T1000 (cell line): ENCODE measurements at regions not wholly inside any gene's neighbourhood (a gene's known extent, or its start where the extent isn't known, plus 50 kb on each side); places are given as distances from the start of the nearest gene placed in this dataset.
A peak's percentile ranks its signal among the peaks of the same experiment; 100 is the strongest.
"Not testable (repeated sequence)": the region's sequence is repeated elsewhere in the genome, so short reads cannot be mapped to it uniquely, and the experiment has no call there.

Experiments
- DNase-seq: peaks from one replicate; lab custom pipeline; 2025; ENCODE audit warnings: mixed read lengths; lab: John Stamatoyannopoulos, UW

DNA sequence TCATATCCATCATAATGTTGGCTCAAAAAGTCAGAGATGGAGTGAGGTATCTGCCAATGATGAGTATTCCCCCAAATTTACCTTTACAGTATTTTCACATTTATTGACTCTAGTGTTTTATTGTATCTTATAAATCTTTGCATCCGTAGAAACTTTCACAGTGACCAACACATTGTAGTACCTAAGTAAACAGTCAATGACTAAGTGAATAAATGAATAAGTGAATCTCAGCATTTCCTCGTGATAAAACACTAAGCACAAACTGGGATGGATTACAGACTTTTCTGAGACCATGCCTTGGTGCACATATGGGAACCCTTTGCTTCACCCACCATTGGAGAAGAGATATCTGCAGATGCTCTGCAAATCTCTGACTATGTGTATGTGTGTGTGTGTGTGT lies 429.9 kb downstream of the NR4A2 start:
- DNase-seq: no peak

DNA sequence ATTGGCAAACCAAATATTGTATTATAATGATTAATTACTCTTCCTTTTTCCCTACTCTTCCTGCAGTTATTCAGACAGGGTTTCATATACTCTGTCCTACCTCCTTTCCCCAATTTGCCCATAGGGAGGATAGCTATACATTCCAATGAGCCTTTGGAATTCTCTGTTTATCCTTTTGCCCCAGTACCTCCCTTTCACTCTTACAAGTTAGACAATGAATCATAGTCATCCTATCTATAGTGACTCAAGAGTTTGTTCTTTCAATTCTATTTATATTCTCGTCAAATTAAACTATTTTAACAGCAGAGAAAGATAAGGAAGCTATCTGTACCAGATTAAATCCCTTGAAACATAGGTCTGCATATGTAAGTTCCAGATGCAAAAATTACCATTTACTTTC lies 437.5 kb downstream of the NR4A2 start:
- no peak for DNase-seq

DNA sequence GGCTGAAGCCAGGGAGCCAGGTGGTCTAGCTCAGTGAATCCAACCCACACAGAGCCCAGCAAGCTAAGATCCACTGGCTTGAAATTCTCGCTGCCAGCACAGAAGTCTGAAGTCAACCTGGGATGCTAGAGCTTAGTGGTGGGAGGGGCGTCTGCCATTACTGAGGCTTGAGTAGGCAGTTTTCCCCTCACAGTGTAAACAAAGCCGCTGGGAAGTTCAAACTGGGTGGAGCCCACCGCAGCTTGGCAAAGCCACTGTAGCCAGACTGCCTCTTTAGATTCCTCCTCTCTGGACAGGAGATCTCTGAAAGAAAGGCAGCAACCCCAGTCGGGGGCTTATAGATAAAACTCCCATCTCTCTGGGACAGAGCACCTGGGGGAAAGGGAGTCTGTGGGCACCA lies 452.1 kb downstream of the NR4A2 start:
- not testable (repeated sequence) for DNase-seq

DNA sequence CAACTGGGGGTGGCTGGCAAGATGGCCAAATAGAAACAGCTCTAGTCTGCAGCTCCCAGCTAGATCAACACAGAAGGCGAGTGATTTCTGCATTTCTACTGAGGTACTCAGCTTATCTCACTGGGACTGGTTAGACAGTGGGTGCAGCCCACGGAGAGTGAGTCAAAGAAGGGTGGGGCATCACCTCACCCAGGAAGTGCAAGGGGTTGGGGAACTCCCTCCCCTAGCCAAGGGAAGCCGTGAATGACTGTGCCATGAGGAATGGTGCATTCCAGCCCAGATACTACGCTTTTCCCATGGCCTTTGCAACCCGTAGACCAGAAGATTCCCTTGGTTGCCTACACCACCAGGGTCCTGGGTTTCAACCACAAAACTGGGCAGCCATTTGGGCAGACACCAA lies 452.6 kb downstream of the NR4A2 start:
- DNase-seq: peak; percentile 28

DNA sequence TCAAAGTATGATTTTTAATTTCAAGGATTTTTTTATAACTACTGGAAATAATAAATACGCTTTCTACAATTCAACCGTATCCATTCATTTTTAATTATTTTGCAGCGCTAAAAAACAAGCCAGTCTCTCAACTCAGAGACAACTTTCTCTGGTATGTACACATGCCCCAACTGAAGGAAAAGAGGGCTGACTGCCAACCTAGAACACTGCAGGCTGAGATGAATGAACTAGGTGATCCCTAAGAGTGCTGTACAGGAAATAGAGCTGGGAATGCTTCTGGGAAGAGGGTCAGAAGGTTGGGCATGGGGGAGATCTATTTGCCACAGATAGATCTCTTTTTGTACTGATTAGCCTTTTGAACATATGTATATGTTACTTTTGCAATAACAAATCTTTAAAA lies 460.1 kb downstream of the NR4A2 start:
- DNase-seq: no peak

DNA sequence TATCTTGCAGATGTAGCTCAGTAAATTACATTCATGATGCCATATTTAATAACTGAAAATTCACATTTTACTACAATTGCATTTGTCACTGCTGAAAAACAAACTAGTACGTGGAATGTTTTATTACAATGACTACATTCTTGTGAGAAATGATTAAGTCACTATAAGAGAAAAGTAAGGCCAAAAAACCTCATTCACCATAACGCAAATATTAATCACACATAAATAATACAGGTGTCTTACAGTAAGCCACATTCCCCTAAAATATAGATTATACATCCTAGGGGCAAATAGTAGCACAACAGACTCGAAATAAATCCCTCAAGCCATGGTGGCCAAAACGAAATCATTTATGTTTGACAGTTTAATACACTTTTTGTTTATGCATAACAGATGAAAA lies 460.6 kb downstream of the NR4A2 start:
- no peak for DNase-seq

DNA sequence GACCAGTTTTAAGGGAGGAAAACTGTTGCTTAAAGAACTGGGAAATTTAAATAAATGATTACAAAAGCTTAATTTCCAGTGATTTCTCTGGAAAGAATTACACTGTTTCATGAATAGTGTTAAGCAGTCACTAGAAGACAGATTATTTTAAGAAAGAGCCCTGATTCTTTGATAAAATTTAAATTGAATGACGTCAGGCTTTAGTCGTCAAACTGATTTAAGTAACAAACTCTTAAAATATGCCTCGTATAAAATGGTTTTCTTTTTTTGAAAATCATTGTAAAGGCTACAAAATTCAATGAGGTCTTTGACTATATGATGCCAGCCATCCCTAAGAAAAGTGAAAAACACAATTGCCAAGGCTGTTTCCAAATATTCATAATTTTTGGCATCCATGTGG lies 465.0 kb downstream of the NR4A2 start:
- no peak for DNase-seq

DNA sequence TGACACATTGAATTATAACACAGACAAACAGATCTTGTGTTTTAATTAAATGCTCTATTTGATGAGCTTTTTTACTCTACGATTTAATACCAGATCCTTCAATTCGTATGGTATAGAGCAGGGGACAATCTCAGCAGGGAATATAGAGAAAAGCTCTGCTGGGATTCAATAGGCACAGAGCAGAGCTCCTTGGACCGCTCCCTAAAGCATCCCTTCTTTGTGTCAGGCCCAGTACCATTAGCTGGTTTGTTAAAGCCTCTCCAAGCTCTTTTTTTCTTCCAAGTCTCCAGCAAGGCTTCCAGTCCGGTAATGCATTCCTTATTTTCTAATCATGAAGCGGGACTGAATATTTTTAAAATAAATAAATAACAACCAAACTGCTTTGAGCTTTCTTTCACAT lies 466.0 kb downstream of the NR4A2 start:
- DNase-seq: no peak

DNA sequence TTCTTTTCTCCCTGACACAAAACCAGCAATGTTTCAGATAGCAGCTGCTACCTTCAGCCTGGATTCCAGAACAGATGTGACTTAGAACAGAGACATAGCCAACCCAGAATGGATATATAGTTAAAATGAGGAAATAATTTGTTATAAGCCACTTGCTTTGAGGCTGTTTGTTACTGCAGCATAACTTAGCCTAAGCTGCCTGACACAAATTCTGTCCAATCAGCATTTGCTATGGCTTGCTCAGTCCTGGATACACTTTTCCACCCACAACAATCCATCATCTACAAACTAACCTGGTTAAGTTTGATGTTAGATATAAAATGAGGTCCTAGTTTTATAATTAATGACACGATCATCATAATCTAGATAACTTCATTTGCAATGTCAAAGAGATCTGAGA lies 480.4 kb downstream of the NR4A2 start:
- no peak for DNase-seq

DNA sequence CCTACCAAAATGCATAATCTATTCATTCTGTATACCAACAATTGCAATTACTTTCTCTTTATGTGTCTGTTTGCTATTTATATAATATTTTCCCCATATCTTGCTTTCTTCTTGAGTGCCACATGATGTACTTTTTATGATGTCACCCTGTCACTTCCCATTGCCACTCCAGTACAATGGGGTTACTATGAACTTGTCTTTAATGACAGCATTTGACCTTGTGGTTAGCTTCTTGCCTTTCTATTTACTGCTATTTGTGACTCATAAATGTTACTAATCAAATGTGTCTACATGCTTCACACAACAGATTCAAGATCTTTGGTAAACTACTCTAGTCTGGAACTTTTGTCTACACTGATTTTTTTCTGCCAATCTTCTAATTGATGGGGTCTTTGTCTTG lies 486.3 kb downstream of the NR4A2 start:
- no peak for DNase-seq

DNA sequence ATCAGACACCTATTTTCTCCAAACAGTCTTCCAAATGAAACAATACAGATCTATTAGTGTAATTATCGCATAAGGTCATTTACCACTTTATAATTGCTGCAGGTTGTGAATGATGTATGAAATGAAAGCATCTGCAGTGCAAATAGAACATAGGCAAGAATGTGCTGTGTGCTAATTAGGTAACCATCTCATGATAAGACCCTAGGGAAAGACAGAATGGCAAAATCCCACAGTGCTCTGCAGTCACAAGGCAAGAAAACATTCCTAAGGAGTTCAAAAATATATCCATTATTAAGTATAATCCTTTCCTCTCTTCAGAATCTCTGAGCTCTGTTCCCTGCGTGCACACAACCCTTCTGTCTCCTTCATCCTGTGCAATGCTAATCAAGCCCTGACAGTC lies 488.1 kb downstream of the NR4A2 start:
- DNase-seq: no peak

DNA sequence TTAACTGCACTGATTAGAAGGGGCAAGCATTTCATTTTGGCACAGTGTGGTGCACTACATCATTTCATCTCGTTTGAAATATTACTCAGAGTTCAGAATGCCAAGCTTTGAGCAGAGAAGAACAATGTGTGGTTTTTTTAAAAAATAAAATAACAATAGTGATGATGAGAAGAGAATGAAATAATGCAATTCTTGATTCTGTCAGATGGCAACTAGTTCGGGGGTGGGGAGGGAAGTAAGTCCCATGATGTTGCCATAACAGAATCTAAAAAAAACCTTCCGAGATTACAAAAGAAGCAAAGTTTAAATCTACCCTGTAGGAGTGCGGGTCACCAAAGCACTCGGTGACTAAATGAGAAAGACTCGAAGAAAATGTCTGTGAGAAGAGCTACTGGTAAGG lies 490.4 kb downstream of the NR4A2 start:
- DNase-seq: no peak

DNA sequence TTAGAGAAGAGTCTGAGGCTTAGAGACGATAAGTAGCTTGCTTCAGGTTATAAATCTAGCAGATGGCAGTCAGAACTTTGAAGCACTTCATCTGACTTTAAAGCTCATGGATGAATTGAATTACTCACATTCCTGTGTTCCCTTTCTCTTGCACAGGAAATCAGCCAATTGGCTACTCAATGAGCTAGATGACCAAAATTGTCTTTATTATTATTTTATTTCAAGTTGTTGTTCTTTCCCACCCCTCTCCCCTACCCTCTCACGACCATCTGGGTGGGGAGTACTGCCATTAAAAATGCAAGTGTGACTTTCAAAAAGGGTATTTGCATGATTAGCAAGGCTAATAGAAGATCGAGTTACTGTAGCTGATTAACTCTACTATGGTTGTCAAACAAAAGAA lies 491.1 kb downstream of the NR4A2 start:
- no peak for DNase-seq

DNA sequence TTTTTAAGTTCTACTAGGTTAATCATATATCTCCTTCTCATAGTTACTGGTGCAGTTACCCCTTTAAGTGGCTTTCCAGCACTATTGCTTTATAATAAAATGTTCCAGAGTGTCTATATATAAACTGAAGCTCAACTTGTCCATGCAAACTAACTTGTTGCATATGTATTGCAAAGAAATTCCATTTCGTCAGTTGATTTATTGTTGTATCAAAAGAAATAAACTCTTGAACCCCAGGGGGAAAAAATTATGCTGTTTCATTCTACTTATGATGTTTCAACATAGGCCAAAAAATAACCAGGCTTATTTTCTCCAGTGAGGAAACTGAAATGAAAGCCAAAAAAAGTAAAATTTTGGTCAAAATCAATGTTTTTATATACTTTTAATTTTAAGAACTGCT lies 491.9 kb downstream of the NR4A2 start:
- no peak for DNase-seq

DNA sequence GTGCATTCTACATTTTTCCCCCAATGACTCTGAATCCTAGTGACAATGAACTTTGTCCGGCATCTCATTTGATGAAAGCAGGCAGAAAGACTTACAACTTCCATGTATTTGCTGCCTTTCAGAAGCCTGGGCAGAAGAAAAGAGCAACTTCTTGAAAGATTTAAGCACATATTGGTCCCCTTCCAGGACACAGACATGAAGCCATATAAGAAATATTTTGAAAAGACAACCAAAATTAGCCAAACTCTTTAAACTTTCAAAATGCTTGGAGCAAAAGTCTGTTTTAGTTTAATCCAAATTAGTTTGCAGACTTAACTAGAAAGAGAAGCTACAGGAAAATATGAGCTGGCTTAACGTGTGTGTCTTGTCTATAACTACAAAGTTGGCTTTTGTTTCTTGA lies 492.5 kb downstream of the NR4A2 start:
- no peak for DNase-seq

DNA sequence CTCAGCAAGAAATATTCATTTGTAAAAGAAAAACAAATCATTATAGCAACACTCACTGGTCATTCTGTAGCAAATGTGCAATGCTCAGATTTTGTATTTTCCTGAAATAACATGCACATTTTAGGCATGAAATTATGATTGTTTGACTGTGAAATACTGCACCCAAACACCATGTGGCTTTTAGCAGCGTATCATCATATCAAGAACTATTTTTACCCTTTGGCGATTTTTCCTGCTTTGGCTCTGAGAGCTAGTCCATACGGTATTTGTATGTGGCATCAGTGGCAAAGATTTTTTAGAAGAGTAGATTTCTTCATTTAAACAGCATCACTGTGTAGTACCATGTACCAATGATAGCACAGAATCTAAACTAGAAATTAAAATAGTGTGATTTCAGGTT lies 493.1 kb downstream of the NR4A2 start:
- no peak for DNase-seq

DNA sequence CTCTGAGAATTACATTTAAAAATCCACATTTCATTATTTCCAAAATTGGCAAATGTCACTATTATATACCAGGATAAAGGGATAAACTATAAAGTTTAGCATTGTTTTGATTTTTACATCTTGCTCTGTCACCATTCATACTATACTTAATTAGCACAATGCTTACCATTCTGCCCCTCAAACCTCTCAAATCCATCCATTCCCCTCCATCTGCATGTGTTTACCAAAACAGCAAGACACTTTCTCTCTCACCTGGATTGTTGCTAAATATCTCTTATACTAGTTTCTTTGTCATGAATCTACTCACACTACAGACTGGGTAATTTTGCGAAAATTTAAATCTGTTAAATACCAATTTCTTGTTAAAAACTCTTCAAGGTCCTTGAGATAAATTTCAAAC lies 496.1 kb downstream of the NR4A2 start:
- DNase-seq: no peak

DNA sequence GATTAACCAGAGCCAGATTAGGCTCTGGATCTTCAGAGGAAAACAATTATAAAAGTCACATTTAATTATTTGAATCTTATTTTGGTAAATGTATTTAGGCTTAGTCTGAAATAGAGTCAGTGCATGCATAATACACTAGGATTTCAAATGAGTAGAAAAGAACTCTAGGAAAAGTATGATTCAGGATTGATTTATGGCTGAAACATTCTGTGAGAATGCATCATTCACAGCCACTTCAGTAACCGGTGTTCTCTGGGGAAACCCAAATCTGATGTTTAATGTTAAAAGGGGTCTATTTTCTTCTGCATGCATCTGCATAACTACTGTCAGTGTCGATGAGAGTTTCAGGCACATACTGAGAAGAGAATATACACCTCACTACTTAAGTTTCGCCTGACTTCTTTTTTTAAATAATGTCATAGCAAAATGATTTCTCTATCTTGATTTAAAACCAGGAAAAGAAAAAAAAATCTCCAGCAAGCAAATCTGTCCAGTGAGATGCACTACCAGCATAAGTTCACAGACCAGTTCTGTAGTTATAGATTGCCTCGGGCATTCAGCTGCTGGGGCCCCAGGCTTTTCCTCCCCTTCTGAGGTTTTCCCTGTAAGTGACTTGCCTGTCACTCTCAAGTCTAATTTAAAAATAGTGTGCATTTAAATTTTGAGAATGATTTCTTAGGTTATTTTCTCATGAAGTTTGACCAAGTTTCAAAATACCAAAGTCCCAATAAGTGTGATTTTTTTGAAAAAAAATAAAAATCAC lies 501.5 kb downstream of the NR4A2 start:
- DNase-seq: no peak

DNA sequence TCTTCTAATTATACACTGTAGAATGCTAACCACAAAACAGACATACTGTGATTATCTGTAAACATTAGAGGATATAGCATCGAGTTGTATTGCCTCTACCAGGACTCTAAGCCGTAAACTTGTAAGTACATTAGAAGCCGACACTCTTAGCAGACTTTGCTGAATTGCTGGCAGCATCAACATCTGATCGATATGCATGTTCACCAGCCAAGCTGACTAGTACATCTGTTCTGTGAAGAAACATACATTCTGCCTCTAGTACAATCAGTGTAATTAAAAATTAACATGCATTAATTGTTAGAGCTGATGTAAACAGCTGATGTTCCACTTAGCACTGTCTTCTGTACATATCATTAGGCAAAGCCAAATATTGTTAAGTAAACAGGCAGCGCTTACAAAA lies 502.2 kb downstream of the NR4A2 start:
- DNase-seq: no peak

DNA sequence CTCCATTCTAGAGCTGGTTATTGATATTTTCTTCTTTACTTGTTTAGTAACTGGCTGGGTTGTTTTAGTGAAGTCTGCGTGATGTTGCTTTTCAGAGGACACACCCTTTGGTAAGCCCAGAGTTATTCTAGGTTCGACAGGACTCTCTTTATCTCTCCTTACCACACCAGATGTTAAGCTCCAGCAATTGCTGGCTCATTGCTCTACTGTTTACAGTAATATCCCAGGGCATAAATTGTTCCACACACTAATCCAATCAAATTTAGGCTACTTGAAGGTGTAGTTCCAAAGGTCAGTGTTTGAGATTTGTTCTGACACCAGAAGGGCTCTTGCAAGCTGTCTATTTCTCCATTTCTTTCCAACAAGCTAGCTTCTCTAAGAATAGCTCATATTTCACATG lies 506.6 kb downstream of the NR4A2 start:
- no peak for DNase-seq

DNA sequence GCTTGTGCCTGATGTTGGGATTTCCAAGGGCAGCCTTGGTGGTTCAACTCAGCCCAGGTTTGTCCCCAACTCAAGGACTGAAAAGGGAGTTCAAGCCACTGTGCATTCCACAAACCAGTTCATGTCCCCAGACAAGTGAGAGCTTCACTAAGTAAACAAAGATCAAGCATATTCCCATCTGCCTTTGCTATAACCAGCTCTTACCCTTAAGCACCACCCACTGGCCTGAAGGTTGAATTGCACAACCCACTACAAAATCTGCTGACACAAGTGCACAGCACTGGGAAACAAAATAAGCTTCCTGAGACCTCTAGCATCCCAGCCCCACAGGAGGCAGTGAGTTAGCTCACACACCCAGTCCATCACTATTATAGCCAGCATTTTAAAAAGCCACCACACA lies 516.7 kb downstream of the NR4A2 start:
- DNase-seq: no peak

DNA sequence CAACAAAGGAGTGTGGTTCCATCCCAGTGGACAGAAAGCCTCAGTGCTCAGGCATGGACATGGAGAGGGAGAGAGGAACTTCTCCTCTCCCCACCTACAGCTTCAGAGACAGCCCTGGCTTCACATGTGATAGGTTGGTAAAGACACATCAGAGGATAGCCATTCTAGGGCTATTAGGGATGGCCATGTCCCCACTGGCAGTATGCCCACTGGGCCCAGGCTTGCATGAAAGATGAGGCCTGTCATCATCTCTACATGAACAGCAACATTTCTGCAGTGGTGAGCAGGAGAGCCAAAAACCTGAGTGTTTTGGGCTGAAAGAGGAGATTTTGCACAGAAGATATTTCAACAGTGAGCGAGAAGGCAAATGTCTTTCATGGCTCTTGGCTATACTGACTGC lies 517.2 kb downstream of the NR4A2 start:
- no peak for DNase-seq

DNA sequence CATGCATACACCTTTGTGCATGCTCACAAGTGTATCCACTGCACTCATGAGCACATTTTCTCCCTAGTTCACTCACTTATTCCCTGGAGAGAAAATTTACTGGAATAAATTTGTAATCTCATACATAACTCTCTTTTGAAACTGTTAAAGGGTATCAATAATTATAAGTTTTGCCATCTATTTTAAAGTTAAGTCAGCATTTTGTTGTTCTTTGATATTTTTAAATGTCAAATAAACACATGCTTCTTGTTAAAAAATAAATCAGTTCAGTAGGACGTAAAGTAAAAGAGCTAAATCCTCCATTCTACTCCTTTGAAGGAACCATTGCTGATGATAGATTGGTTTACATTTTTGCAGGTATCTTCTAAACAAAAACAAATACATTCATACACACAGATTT lies 522.1 kb downstream of the NR4A2 start:
- no peak for DNase-seq

DNA sequence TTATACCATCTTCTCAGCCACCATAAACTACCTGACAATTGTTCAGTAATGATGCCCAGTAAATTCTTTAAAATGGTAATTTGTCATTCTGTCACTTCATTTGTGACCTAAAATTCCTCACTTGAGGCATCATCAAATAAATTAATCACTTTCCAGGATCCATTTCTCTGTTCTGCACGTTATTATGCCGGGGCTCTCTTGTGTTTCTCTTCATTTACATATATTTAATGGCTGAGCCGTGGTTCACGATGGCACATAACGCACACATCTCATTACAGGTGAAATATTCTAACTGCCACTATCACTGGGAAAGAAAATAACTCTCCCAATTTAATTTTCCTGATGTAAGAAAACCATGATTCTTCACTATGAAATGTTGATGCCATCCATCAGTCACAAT lies 529.6 kb downstream of the NR4A2 start:
- DNase-seq: no peak

DNA sequence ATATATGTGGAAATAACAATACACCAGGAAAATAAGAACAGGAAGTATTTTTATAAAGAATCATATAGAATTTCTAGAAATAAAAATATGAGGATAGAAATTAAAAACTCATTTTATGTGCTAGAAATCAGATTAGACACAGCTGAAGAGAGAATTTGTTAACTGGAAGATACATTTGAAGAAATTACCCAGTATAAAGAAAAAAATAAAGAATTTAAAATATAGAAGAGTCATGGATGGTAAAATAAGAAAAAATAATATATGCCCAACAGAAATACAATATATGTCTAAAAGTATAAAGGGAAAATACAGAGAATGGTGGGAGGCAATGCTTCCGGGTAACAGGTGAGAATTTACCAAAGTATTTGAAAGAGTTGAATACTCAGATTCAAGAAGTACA lies 539.9 kb downstream of the NR4A2 start:
- no peak for DNase-seq
